ENCODE measurements at regions not wholly inside any gene's neighbourhood (a gene's known extent, or its start where the extent isn't known, plus 50 kb on each side); places are given as distances from the start of the nearest gene placed in this dataset.

DNA sequence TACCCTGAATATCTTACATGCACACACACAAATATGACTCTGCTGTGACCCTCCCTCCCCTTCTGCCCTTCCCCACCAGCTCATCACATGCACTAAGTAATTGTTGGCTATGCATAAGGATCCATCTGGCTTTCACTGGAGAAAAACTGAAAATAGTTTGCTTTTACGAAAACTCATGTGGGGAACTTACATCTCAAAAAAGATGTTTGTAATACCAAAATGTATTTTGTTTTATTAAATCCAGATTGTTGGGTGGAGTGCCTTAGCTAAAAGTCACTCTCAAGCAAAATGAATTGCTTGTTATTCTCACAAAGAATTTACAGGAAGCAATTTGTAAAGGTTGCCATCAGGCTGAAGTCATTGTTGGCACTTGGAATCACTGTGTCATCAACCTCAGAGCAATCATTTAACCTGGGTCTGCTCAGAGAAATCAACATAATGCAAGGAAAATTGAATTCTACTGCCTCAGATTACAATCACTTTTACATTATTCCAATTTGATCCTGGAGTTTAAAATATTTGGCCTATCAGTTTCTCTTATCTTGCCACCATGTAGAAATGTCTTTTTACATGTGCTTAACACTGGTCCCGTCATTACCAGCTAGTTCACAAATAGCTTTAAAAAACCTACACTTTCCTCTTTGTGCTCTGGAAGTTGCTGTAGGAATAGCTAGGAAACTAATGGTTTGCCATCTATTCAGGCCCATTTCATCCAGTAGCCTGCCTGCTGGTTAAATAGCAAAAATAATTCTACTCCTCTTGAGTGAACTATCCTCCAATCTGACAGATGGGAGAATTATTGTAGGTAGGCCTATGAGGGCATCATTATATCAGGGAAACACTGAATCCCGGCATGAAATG is 90.3 kb upstream of the TMEM17 start:
- no TSS peak for BruUV-seq (replicated peaks)
- no peaks in the 10 kb centered on the region for H3K36me3 ChIP-seq (ENCODE audit: control insufficient read depth in 2 of 2, insufficient read depth in 2 of 2, low read length in 1 of 2)
- ChIA-PET CTCF (interaction anchor here (1.0 kb wide), 1 partner anchor 96 kb away, joined by 3 read pairs; no protein-coding TSS in a partner anchor), RAD21 (ENCODE audit: unreplicated experiment) (interaction anchor here (0.6 kb wide), 1 partner anchor 64 kb away, joined by 3 read pairs; no protein-coding TSS in a partner anchor), POLR2A (interaction anchor here (0.6 kb wide), 1 partner anchor 347 kb away, joined by 4 read pairs; no protein-coding TSS in a partner anchor), SMC1A (ENCODE audit: uncharacterized antibody, unreplicated experiment) (interaction anchor here (1.0 kb wide), 1 partner anchor 201 kb away, joined by 3 read pairs; no protein-coding TSS in a partner anchor)
- H3K4me2 ChIP-seq (ENCODE audit: control insufficient read depth, insufficient read depth), result no peak overlapping the region
- H3K27me3 ChIP-seq (replicated peaks in 1 of 2; ENCODE audit: control insufficient read depth in 2 of 2, insufficient read depth in 2 of 2, low read length in 1 of 2), result no peaks in the 10 kb centered on the region
- no peak overlapping the region for H3K4me3 ChIP-seq
- no peak overlapping the region for H3K9ac ChIP-seq (ENCODE audit: control insufficient read depth, insufficient read depth, low read length)
- no peaks in the 10 kb centered on the region for H3K79me2 ChIP-seq (ENCODE audit: control insufficient read depth, insufficient read depth, low read length)
- in situ Hi-C loops (cut with MboI), result no loop called here
- no peak overlapping the region for H3K27ac ChIP-seq (ENCODE audit: control insufficient read depth, insufficient read depth)
- FAIRE-seq (no peak), DNase-seq (ENCODE audit: low read depth, low spot score) (no peak), ATAC-seq (no peak)
- no peaks in the 10 kb centered on the region; the same call in 1 of the 3 replicates for H3K9me3 ChIP-seq (replicated peaks; ENCODE audit: control insufficient read depth, insufficient read depth, low read length)
- 88% methylated on average over 3 of the region's 3 CpGs for WGBS (ENCODE audit: insufficient coverage, insufficient replicate concordance, low lambda C conversion rate, missing lambda C conversion rate)
- no peak overlapping the region for H2AFZ ChIP-seq (ENCODE audit: control insufficient read depth, low read depth, low read length)
- intact Hi-C loops (cut with micrococcal nuclease; ENCODE audit: unreplicated experiment), result no loop called here
- peaks cover 4% of the 10 kb centered on the region; the same call in 1 of the 2 replicates for H3K4me1 ChIP-seq (ENCODE audit: control insufficient read depth, insufficient read depth, low read length)
- H4K20me1 ChIP-seq (ENCODE audit: control insufficient read depth, insufficient read depth), result no peaks in the 10 kb centered on the region
- TF ChIP-seq HDAC6 (IDR thresholded peaks at IDR 0.05; ENCODE audit: unreplicated experiment), result no peak
- no peak for TF ChIP-seq CHD4 (IDR thresholded peaks at IDR 0.05)
- TF ChIP-seq HDAC2 (IDR thresholded peaks at IDR 0.05), result no peak
- TF ChIP-seq, protein P1, sequence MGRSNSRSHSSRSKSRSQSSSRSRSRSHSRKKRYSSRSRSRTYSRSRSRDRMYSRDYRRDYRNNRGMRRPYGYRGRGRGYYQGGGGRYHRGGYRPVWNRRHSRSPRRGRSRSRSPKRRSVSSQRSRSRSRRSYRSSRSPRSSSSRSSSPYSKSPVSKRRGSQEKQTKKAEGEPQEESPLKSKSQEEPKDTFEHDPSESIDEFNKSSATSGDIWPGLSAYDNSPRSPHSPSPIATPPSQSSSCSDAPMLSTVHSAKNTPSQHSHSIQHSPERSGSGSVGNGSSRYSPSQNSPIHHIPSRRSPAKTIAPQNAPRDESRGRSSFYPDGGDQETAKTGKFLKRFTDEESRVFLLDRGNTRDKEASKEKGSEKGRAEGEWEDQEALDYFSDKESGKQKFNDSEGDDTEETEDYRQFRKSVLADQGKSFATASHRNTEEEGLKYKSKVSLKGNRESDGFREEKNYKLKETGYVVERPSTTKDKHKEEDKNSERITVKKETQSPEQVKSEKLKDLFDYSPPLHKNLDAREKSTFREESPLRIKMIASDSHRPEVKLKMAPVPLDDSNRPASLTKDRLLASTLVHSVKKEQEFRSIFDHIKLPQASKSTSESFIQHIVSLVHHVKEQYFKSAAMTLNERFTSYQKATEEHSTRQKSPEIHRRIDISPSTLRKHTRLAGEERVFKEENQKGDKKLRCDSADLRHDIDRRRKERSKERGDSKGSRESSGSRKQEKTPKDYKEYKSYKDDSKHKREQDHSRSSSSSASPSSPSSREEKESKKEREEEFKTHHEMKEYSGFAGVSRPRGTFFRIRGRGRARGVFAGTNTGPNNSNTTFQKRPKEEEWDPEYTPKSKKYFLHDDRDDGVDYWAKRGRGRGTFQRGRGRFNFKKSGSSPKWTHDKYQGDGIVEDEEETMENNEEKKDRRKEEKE (IDR thresholded peaks at IDR 0.05), result no peak
- TF ChIP-seq POU2F2 (IDR thresholded peaks at IDR 0.05; ENCODE audit: borderline replicate concordance, low read depth, low read length), result no peak
- TF ChIP-seq ZBTB40 (IDR thresholded peaks at IDR 0.05; ENCODE audit: borderline replicate concordance), result no peak
- TF ChIP-seq, protein P2, sequence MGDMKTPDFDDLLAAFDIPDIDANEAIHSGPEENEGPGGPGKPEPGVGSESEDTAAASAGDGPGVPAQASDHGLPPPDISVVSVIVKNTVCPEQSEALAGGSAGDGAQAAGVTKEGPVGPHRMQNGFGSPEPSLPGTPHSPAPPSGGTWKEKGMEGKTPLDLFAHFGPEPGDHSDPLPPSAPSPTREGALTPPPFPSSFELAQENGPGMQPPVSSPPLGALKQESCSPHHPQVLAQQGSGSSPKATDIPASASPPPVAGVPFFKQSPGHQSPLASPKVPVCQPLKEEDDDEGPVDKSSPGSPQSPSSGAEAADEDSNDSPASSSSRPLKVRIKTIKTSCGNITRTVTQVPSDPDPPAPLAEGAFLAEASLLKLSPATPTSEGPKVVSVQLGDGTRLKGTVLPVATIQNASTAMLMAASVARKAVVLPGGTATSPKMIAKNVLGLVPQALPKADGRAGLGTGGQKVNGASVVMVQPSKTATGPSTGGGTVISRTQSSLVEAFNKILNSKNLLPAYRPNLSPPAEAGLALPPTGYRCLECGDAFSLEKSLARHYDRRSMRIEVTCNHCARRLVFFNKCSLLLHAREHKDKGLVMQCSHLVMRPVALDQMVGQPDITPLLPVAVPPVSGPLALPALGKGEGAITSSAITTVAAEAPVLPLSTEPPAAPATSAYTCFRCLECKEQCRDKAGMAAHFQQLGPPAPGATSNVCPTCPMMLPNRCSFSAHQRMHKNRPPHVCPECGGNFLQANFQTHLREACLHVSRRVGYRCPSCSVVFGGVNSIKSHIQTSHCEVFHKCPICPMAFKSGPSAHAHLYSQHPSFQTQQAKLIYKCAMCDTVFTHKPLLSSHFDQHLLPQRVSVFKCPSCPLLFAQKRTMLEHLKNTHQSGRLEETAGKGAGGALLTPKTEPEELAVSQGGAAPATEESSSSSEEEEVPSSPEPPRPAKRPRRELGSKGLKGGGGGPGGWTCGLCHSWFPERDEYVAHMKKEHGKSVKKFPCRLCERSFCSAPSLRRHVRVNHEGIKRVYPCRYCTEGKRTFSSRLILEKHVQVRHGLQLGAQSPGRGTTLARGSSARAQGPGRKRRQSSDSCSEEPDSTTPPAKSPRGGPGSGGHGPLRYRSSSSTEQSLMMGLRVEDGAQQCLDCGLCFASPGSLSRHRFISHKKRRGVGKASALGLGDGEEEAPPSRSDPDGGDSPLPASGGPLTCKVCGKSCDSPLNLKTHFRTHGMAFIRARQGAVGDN (IDR thresholded peaks at IDR 0.05), result no peak
- no peak for TF ChIP-seq NFXL1 (IDR thresholded peaks at IDR 0.05; ENCODE audit: borderline replicate concordance)
- TF ChIP-seq BCL3 (IDR thresholded peaks at IDR 0.05; ENCODE audit: borderline replicate concordance, insufficient read depth, low read depth, low read length, poor library complexity, severe bottlenecking), result no peak

Measured in GM12878 (cell line).